HG03025 (cell line): ENCODE measurements at regions not wholly inside any gene's neighbourhood (a gene's known extent, or its start where the extent isn't known, plus 50 kb on each side); places are given as distances from the start of the nearest gene placed in this dataset.

Source experiments
- ATAC-seq: cut with Tn5 transposase; IDR thresholded peaks from one replicate; pipeline ENCODE4 v1.9.1; 2021; ENCODE audit warnings: mild to moderate bottlenecking, moderate library complexity; ENCODE audit not compliant: unreplicated experiment, low FRiP score

DNA sequence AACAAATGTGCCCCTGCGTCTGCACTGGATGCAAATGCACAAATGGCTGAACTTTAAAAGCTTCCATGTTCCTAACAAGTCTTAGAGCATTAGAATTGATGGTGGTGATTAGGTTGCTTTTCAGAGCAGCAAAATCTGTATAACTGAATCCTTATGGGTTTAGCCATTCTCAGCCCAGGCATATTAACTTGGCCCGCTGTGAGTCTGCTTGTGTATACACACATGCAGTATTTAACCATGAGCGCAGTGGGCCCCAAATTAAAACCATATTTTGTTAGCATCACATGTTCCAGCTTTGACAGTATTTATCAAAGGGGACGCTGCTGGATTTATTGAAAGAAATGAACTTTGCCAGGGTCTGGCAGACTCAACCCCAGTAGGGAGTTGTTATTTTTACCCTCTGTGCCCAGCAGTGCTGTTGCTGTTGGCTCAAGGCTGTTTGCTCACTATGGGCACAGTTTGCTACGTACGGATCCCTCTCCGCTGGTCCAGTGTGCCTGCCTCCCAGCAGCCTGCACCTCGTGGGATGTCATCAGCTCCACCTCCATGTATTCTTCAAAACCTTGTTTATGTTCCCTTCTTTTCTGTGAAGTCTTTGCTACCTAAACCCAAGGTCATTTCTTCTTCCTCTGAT, 144.7 kb downstream of the QRSL1 start:
- no peak for ATAC-seq

DNA sequence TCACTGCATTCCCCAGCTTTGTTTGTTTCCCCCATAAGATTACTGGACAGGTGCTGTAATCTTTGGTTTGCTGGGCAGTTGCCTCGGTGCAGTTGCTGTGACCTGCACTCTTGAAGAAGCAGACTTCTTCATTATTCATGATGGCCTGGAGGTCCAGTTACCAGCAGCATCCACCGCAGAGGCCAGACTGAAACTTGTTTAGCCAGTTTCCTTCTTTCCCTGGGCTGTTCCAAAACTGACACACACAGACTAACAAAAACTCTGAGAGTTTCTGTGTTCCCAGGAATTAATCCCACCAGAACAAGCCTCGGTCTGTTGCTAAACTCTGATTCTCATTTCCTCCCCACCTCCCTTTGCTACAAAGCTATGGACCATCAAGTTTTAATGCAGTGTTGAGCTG, 144.1 kb downstream of the QRSL1 start:
- ATAC-seq, result no peak

DNA sequence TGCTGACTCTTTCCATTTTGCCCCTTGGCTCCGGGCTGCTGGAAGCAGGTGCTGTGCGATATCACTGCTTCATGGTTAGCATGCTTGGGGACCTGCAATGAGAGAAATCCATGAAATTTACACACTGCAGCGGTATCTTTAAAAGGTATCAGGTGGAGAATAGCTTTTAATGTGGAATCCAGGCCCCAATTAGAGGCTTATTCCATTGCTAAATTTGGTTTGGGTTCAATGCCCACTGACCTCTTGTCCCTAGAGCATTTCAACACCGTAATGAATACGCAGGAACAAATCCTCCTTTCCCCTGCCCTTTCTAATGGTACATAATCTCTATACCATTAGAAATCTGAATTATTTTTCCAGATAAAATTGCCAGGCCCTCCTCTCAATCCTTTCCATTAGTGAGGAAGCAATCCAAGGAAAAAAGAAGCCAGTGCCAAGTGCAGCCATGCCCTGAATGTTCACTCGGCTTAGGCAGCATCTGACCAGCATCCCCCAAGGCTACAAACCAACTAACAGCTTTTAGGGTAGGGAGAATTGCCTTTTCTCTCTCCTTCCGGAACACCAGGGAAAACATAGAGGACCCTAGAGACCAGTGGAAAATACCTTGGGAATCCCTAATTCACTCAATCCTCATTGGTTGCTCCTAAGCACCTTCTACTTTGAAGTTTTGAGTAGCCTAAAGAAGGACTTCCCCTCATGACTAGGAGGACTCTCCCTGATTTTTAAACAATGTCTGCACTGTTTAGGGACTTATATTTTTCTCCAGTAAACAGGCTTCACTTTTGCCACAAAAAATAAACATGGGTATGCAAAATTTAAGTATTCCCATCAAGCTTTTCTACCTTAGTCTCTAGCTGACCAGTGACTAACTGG, 143.1 kb downstream of the QRSL1 start:
- ATAC-seq, result no peak

DNA sequence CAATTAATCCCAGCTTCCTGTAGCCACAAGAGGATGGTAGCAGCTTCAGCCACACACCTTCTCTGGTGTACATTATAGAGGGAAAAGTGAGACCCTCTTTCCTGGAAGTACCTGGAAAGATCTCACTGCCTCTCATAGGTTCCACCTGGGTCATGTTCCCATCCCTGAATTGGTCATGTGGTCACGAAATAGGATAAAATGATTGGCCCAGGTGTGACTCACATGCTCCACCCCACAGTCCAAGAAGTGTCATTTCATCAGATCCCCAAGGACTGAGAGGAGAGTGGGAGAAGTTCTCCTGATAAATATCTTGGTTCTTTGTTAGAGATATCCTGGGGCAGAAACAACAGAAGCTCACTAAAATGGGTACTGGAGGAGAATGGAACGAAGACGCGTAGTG, 142.4 kb downstream of the QRSL1 start:
- no peak for ATAC-seq

DNA sequence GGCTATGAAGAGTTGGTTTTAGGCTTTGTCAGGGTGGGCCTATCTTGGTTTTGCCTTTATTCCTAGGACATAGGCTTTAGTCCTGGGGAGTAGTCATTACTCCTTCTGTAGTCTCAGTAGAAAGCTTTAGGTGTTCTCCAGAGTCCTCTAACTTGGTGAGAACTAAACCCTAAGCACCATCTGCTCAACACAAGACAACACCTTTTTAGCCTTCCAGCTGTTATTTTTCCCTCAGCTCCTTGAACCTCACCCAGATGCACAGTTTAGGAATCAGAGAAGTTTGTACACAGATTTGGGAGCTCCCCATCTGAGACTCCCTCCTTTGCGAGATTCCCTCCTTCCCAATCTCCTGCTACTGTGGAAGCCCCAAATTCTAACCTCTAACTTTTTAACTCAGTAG, 141.3 kb downstream of the QRSL1 start:
- no peak for ATAC-seq

DNA sequence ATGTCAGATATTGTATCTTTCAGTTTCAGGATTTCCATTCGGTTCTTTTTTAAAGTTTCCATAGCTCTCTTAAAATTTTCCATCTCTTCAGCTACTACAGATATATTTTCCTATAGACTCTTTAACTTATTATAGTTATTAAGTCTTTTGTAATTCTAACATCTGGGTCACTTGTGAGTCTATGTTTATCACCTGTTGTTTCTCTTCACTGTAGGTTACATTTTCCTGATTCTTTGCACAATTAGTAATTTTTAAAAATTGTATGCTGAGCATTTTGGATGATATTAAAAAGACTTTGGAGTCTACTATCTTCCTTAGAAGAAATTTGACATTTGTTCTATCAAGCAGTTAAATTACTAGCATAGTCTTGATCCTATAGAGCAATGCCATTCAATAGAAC, 140.7 kb downstream of the QRSL1 start:
- ATAC-seq, result no peak

DNA sequence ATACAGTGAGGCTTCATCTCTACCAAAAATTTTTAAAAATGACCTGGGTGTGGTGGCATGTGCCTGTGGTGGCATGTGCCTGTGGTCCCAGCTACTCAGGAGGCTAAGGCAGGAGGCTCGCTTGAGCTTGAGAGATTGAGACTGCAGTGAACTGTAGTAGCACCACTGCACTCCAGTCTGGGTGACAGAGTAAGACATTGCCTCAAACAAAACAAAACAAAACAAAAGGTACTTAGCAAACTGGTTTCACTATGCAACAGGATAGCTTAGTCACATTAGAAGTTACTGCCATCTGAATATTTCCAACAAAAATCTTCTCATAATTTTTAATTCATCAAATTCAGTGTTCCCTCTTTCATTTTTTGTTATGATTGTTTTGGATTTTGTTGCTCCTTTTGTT, 137.9 kb downstream of the QRSL1 start:
- no peak for ATAC-seq

DNA sequence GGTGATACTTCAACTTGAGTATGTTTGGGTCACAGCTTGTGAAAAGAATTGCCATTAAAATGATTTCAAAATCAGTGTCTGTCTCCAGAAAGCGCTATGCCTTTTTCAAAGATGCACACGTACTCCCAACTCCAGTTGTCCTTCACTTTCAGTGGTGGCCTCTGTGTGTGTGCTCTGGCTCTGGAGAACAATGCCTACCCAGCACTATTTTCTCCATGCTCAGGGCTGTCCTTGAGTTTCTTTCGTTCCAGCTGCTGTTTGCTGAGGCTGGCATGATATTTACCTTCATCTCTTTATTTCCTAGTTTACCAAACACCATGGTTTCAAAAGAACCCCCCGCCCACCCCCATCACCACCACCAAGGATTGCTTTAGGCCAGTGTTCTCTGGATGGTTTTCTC, 136.8 kb downstream of the QRSL1 start:
- ATAC-seq, result no peak

DNA sequence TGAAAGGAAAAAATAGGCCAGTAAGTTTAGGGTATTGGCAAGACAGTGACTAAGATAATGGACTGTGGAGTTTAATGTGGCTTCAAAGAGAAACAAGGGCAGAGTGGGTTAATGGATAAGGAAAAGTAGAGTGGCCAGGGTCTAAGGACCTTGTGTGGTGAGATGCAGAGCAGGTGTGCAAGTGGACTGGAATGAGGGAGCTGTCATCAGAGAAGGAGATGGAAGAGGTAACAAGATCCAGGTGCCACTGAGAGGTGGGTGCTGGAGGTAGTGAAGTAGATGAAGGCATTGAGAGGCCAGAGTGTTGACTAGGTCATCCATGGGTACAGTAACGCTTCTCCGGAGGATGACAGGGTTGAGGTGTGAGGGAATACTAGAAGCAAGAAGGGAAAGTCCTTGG, 136.1 kb downstream of the QRSL1 start:
- ATAC-seq, result no peak

DNA sequence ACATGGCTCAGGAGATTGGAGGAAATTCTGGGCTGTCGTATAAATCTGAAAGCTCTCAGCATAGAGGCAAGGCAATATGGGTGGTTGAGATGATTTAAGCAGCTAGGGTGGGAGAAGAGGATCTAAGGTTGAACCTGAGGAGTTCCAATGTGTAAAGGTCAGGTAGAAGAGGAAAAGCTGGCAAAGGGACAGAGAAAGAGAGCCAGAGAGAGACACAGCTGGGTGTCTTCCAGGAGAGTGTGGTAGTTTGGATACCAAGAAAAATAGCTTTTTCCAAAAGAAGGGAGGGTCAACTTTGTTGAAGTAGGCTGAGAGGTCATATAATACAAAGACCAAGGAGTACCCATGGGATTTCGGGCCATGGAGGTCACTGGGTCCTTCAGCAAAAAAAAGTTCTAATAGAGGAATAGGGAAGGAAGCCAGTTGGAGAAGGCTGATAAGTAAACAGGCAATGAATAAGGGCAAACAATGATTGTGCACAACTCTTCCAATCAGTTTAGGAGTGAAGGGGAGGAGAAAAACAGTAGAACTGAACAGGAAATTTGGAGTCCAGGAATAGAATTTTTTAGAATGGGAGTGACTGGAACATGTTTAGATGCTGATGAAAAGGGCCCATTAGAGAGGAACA, 135.1 kb downstream of the QRSL1 start:
- no peak for ATAC-seq

DNA sequence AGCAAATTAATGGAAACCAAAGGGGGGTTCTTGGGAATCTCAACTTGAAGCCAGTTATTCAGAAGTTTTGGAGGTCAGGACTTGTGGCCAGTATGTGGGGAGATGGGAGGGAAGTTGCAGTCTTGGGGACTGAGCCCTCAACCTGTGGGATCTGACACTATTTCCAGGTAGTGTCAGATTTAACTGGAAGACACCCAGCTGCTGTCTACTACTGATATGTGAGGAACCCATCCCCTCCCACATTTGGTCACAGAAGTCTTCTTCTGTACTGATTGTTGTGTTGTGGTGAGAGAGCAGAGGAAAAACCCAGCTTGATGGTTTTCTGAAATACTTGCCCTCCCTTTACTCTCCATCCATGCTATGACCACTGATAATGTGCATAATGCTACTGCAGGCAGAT, 134.0 kb downstream of the QRSL1 start:
- no peak for ATAC-seq

DNA sequence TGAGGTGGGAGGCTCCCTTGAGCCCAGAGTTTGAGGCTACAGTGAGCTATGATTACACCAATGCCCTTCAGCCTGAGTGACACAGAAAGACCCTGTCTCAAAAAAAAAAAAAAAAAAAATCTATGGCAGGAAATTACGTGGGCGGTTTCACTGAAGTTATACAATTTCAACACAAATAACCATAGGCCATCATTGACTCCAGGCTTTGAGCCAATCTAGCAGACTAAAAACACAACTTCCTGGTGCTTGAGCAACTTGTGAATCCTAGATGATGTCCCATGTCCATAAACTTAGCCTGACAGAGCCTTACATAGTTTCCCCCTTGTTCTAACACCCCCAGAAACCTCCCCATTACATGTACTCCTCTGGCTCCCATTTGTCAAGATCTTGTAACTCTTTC, 131.8 kb downstream of the QRSL1 start:
- ATAC-seq, result no peak

DNA sequence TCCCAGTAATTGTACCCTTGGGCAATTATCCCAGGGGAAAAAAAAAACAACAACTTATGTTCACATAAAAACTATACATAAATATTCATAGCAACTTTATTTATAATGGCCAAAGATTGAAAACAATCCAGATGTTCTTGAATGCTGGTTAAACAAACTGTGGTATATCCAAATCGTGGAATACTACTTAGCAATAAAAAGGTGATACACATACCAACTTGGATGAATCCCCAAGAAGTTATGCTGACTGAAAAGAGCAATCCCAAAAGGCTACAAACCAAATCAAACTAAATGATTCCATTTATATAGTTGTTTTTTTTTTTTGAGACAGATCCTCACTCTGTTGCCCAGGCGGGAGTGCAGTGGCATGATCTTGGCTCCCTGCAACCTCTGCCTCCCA, 129.7 kb downstream of the QRSL1 start:
- ATAC-seq, result no peak

DNA sequence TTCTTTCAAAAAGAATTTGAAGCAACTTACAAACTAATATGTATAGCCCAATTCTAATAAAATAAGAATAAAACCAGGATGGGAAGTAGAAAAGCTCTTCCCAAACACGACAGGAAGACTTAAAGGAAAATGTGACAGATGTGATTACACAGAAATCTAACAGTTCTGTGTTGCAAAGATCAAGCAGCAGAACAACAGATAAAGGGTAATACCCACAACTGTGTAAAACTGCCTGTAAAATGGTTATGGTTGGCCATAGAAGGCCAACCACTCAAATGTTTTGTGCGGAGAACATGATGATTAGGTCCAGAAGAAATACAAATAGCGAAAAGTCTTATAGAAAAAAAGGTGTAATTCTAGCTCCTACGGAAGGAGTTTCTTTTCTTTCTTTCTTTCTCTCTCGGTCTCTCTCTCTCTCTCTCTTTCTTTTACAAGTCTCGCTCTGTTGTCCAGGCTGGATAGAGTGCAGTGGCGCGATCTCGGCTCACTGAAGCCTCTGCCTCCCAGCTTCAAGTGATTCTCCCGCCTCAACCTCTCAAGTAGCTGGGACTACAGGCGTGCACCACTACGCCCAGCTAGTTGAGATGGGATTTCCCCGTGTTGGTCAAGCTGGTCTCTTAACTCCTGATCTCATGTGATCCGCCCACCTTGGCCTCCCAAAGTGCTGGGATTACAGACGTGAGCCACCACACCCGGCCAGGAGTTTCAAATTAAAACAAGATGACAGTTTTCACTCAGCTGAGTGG, 128.5 kb downstream of the QRSL1 start:
- ATAC-seq, result no peak

DNA sequence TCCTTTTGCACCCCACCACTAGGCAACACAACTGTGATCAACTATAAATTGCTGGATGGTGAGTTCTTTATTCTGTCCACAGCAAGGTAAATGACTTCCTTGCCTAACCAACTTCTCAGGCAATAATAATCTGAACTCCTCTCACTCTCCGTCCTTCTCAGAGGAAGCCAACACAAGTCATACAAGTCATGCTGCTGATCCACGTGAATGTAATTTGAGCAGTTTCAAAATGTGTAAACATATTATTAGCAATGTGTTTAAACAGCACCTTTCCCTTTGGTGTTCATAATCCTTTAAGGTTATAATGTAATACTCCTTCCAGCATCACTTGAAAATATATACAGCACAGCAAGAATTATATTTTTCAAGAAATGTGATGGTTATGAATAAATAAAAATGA, 127.9 kb downstream of the QRSL1 start:
- ATAC-seq, result no peak

DNA sequence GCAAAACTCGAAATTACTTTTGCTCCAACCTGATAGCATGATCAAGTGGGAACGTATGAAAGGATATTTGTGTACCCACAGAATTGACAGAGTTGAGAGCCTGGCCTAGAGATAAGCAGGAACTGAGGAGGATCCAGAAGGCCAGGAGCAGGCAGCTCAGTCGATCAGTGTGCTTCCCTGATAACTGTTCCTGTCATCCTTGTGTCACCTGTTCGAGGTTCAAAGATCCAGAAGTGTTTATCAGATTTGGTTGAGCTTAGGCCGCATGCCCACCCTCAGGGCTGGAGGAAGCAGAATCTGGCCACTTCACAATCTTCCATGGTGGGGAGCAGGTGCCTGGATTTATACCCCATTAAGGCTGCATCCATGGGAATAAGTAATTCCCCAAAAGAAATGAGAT, 124.8 kb downstream of the QRSL1 start:
- ATAC-seq, result no peak

DNA sequence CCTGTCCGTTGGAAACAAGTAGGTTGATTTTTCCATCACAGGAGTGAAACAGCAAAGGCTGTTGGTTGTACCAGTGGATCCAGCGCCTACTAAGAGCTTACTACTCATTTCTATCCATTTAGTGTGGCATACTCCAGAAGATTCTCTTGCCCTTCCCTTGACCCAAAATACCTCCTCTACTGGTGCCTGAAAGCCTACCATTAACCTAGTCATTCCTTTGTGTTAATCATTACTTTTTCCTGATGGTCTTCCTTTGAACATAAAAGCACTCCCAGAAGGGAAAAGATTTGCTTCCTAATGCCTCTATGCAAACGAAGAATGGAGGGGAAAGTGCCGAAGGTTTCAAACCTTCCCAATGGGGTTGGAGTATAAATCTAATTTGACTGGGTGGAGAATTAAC, 123.3 kb downstream of the QRSL1 start:
- no peak for ATAC-seq

DNA sequence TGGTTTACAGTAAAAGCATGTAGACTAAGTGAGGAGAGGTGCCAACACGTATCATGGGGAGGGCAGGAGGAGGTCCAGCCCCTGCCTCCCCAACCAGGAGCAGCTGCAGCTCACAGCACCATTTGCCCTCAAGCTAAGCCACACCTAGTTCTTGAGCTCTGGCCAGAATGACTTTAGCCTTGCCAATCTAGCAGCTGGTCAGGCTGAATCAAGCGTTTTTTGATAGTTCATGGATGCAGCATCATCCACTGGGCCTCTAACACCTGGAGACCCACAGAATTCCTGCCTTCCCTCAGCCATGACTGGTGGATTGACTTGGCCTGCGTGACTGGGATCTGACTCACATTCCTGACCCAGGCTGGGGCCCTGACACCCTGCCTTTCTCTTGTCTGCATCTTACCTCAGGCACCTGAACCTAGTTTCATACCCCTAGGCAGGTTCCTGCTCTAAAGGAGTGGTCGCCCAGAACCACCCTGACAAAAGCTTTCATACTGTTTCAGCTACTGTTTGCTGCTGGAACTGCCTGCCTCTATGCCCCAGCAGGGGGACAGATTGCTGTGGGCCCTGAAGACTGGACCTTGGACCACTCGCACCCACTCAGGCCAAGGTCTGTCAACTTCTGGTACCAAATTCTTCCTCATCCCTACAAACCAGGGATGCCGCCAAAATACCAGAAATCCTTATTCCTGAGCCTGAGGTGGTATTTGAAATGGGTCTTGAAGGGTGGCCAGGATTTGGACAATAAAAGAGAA, 122.3 kb downstream of the QRSL1 start:
- no peak for ATAC-seq

DNA sequence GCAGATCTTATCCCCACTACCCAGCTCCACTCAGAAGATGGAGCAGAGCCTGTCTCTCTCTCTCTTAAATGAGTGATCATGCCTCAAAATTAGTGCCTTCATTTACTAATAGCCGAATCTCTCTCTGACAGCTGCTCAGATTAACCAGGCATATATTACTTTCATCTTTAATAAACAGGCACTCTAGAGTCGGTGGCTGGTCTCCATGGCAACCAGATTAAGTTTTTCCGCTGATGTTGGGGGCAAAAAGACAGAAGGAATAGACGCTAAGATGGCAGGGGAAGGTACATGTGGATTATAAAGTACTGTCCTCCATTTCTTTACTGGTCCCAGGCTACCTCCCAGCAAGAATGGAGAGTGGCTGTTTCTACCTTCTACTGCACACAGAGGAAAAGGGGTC, 121.6 kb downstream of the QRSL1 start:
- no peak for ATAC-seq

DNA sequence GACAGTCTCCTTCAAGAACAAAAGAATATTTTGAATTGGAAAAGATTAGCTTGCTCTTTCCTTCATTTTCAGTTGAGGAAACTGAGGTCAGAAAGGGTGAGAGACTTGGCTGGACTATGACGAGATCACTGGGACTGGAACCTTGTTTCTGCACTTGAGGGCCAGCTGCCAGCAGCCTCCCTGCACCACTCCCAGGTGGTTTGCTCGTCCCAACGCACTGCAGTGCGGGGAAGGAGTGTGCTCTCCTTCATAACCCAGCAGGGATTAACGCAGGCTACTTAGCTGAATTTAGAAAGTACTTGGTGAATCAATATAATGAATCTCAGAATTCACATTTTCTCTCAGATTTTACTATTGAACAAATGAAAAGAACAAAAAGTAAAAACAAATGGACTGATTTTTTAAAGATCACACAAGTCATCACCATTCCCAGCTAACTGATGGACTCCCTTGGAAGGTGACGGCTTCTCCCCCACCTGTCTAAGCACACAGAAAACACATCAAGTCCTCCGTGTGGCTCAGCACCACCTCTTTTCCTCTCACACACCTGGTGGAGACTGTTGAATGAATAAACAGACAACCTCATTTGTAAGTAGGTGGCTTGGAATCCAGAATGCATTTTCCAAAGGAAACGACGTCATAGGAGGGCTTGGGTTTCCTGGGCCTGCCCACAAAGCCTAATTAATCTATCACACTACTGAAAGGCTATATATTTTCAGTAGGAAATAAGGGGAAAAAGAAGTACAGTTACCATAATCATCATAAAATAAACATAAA, 121.0 kb downstream of the QRSL1 start:
- ATAC-seq, result no peak
